HAP-1 (cell line): ENCODE measurements at regions not wholly inside any gene's neighbourhood (a gene's known extent, or its start where the extent isn't known, plus 50 kb on each side); places are given as distances from the start of the nearest gene placed in this dataset.

Experiments
- DNase-seq, 2 experiments: peaks; one replicate each; pipeline ENCODE4 v3.0.0-alpha.2; 2016 to 2020; ENCODE audit warnings: low spot score in 2 of 2
- H3K27me3 ChIP-seq: fragments of 250-450 bp; sonication (Bioruptor Pico); 2 replicates; pipeline ENCODE4 v1.5.1; 2020; ENCODE audit warnings: low read depth, mild to moderate bottlenecking, moderate library complexity
- H3K36me3 ChIP-seq: fragments of 250-450 bp; sonication (Bioruptor Pico); replicated peaks from 2 replicates; pipeline ENCODE4 v1.5.1; 2020; ENCODE audit warnings: mild to moderate bottlenecking
- H3K4me1 ChIP-seq: fragments of 250-450 bp; sonication (Bioruptor Pico); 2 replicates; pipeline ENCODE4 v1.5.1; 2020; ENCODE audit warnings: mild to moderate bottlenecking
- H3K4me3 ChIP-seq: fragments of 250-450 bp; sonication (Bioruptor Pico); 2 replicates; pipeline ENCODE4 v1.5.1; 2020; ENCODE audit warnings: mild to moderate bottlenecking, moderate library complexity
- H3K9me3 ChIP-seq: fragments of 250-450 bp; sonication (Bioruptor Pico); 2 replicates; pipeline ENCODE4 v1.5.1; 2020; ENCODE audit warnings: mild to moderate bottlenecking, moderate library complexity
- in situ Hi-C: fragments of 300-500 bp; cut with MboI; formaldehyde crosslinking; loops from 3 replicates; pipeline ENCODE4 v1.14.3; 2020; ENCODE audit warnings: low sequenced_read_pairs, inconsistent platforms, mixed read lengths

GRCh38 chr19:30116984-30117555 lies 175.0 kb downstream of the URI1 start:
- in situ Hi-C loops: no loop called here

GRCh38 chr19:30117636-30118145 lies 175.7 kb downstream of the URI1 start:
- H3K36me3 ChIP-seq: no peaks in the 10 kb centered on the region
- no peaks in the 10 kb centered on the region for H3K27me3 ChIP-seq
- in situ Hi-C loops: no loop called here
- no peaks in the 10 kb centered on the region for H3K4me1 ChIP-seq
- no peaks in the 10 kb centered on the region for H3K9me3 ChIP-seq
- no peak overlapping the region for H3K4me3 ChIP-seq
- DNase-seq: no peak

More at GRCh38 chr19:30116984-30117555, 175.0 kb downstream of the URI1 start:
- H3K9me3 ChIP-seq: no peaks in the 10 kb centered on the region
- no peaks in the 10 kb centered on the region for H3K36me3 ChIP-seq
- H3K4me3 ChIP-seq: no peak overlapping the region
- no peaks in the 10 kb centered on the region for H3K4me1 ChIP-seq
- no peaks in the 10 kb centered on the region for H3K27me3 ChIP-seq
- DNase-seq: no peak

- in situ Hi-C loops: no loop called here
- Histone ChIP-seq H3K9me3 (no peaks in the 10 kb centered on the region), H3K4me1 (no peaks in the 10 kb centered on the region), H3K36me3 (no peaks in the 10 kb centered on the region), H3K4me3 (no peak overlapping the region), H3K27me3 (no peaks in the 10 kb centered on the region)
- no peak for DNase-seq
These were observed 176.2 kb downstream of the URI1 start for GRCh38 chr19:30118221-30118620.

GRCh38 chr19:30118760-30119159 lies 176.7 kb downstream of the URI1 start:
- H3K4me3 ChIP-seq: no peak overlapping the region
- H3K4me1 ChIP-seq: no peaks in the 10 kb centered on the region
- no peaks in the 10 kb centered on the region for H3K27me3 ChIP-seq
- in situ Hi-C loops: no loop called here
- H3K9me3 ChIP-seq: no peaks in the 10 kb centered on the region
- no peaks in the 10 kb centered on the region for H3K36me3 ChIP-seq
- no peak for DNase-seq

- no peak overlapping the region for H3K4me3 ChIP-seq
- H3K36me3 ChIP-seq: no peaks in the 10 kb centered on the region
- H3K9me3 ChIP-seq: no peaks in the 10 kb centered on the region
- DNase-seq: no peak
- H3K4me1 ChIP-seq: no peaks in the 10 kb centered on the region
- no peaks in the 10 kb centered on the region for H3K27me3 ChIP-seq
- in situ Hi-C loops: no loop called here
These were observed 177.3 kb downstream of the URI1 start for GRCh38 chr19:30119180-30119908.

- DNase-seq: no peak
- H3K9me3 ChIP-seq: no peaks in the 10 kb centered on the region
- no peak overlapping the region for H3K4me3 ChIP-seq
- H3K36me3 ChIP-seq: no peaks in the 10 kb centered on the region
- no peaks in the 10 kb centered on the region for H3K4me1 ChIP-seq
- in situ Hi-C loops: no loop called here
- no peaks in the 10 kb centered on the region for H3K27me3 ChIP-seq
These were observed 178.9 kb downstream of the URI1 start for GRCh38 chr19:30120860-30121484.

- no peaks in the 10 kb centered on the region for H3K27me3 ChIP-seq
- no peak for DNase-seq
- no peaks in the 10 kb centered on the region for H3K4me1 ChIP-seq
- no peak overlapping the region for H3K4me3 ChIP-seq
- in situ Hi-C loops: no loop called here
- H3K9me3 ChIP-seq: no peaks in the 10 kb centered on the region
- H3K36me3 ChIP-seq: no peaks in the 10 kb centered on the region
These were observed 180.4 kb downstream of the URI1 start for GRCh38 chr19:30122431-30122830.

GRCh38 chr19:30123119-30123518 lies 181.1 kb downstream of the URI1 start:
- H3K9me3 ChIP-seq: no peaks in the 10 kb centered on the region
- H3K4me1 ChIP-seq: no peaks in the 10 kb centered on the region
- in situ Hi-C loops: no loop called here
- H3K27me3 ChIP-seq: no peaks in the 10 kb centered on the region
- H3K36me3 ChIP-seq: no peaks in the 10 kb centered on the region
- no peak overlapping the region for H3K4me3 ChIP-seq
- no peak for DNase-seq

- no peak for DNase-seq
- in situ Hi-C loops: no loop called here
- Histone ChIP-seq H3K4me1 (no peaks in the 10 kb centered on the region), H3K4me3 (no peak overlapping the region), H3K27me3 (no peaks in the 10 kb centered on the region), H3K9me3 (no peaks in the 10 kb centered on the region), H3K36me3 (no peaks in the 10 kb centered on the region)
These were observed 181.6 kb downstream of the URI1 start for GRCh38 chr19:30123611-30124010.

GRCh38 chr19:30128211-30128610 lies 186.2 kb downstream of the URI1 start:
- no peak for DNase-seq

GRCh38 chr19:30130356-30131122 lies 188.5 kb downstream of the URI1 start:
- in situ Hi-C loops: no loop called here
- Histone ChIP-seq H3K4me3 (no peak overlapping the region), H3K4me1 (no peaks in the 10 kb centered on the region), H3K27me3 (no peaks in the 10 kb centered on the region), H3K9me3 (no peaks in the 10 kb centered on the region), H3K36me3 (no peaks in the 10 kb centered on the region)
- DNase-seq: no peak

More at GRCh38 chr19:30128211-30128610, 186.2 kb downstream of the URI1 start:
- Histone ChIP-seq H3K27me3 (no peaks in the 10 kb centered on the region), H3K9me3 (no peaks in the 10 kb centered on the region), H3K4me1 (no peaks in the 10 kb centered on the region), H3K4me3 (no peak overlapping the region), H3K36me3 (no peaks in the 10 kb centered on the region)
- in situ Hi-C loops: no loop called here

- no peak for DNase-seq
- no peaks in the 10 kb centered on the region for H3K4me1 ChIP-seq
- no peaks in the 10 kb centered on the region for H3K27me3 ChIP-seq
- no peaks in the 10 kb centered on the region for H3K36me3 ChIP-seq
- no peak overlapping the region for H3K4me3 ChIP-seq
- in situ Hi-C loops: no loop called here
- no peaks in the 10 kb centered on the region for H3K9me3 ChIP-seq
These were observed 189.2 kb downstream of the URI1 start for GRCh38 chr19:30131246-30131645.

GRCh38 chr19:30131722-30132291 lies 189.8 kb downstream of the URI1 start:
- H3K9me3 ChIP-seq: no peaks in the 10 kb centered on the region
- in situ Hi-C loops: no loop called here
- peaks cover under 1% of the 10 kb centered on the region; the same call in 1 of the 2 replicates for H3K4me1 ChIP-seq
- H3K36me3 ChIP-seq: no peaks in the 10 kb centered on the region
- H3K4me3 ChIP-seq: no peak overlapping the region
- no peaks in the 10 kb centered on the region for H3K27me3 ChIP-seq
- no peak for DNase-seq
